ENCODE measurements at regions not wholly inside any gene's neighbourhood (a gene's known extent, or its start where the extent isn't known, plus 50 kb on each side); places are given as distances from the start of the nearest gene placed in this dataset.
"Not testable (repeated sequence)": the region's sequence is repeated elsewhere in the genome, so short reads cannot be mapped to it uniquely, and the experiment has no call there.

GRCh38 chr10:118882741-118883140, 128.0 kb upstream of the CACUL1 start:
- no peaks in the 10 kb centered on the region for H3K4me1 ChIP-seq (ENCODE audit: control insufficient read depth, extremely low read depth, insufficient read depth, low read length)
- H3K4me2 ChIP-seq (ENCODE audit: control insufficient read depth, extremely low read depth, insufficient read depth, low read depth, low read length), result no peak overlapping the region
- no peaks in the 10 kb centered on the region for H4K20me1 ChIP-seq (ENCODE audit: control insufficient read depth, extremely low read depth, insufficient read depth, low read length)
- no peak overlapping the region for H3K9ac ChIP-seq (ENCODE audit: control insufficient read depth, extremely low read depth, insufficient read depth, low read length)
- H3K9me1 ChIP-seq (ENCODE audit: control insufficient read depth, extremely low read depth, insufficient read depth, low read length), result no peaks in the 10 kb centered on the region
- dilution Hi-C loops (cut with MboI; ENCODE audit: extremely low pct_ligation_motif_present, low sequenced_read_pairs), result no loop called here
- H3K27ac ChIP-seq (ENCODE audit: control insufficient read depth, insufficient read depth, low read length), result no peak overlapping the region
- H3K4me3 ChIP-seq (ENCODE audit: control insufficient read depth in 2 of 3, extremely low read depth in 1 of 3, insufficient read depth in 2 of 3, low read depth in 1 of 3, low read length in 3 of 3), result no peak overlapping the region
- no peaks in the 10 kb centered on the region for H3K36me3 ChIP-seq (ENCODE audit: control insufficient read depth in 2 of 2, extremely low read depth in 1 of 2, insufficient read depth in 2 of 2, low read length in 2 of 2)
- H3K27me3 ChIP-seq (ENCODE audit: control insufficient read depth, extremely low read depth, insufficient read depth, low read length), result peaks cover 3% of the 10 kb centered on the region
- no peak overlapping the region for H2AFZ ChIP-seq (ENCODE audit: control insufficient read depth, low read length)
- DNase-seq (ENCODE audit: low read depth, low spot score), result no peak
- H3K9me3 ChIP-seq (ENCODE audit: control insufficient read depth, low read depth, low read length), result no peaks in the 10 kb centered on the region
- no peak for FAIRE-seq
- no peaks in the 10 kb centered on the region for H3K79me2 ChIP-seq (ENCODE audit: control insufficient read depth, insufficient read depth, low read length)
- TF ChIP-seq EZH2 (IDR thresholded peaks at IDR 0.05; ENCODE audit: low read length) (no peak), CTCF (optimal IDR thresholded peaks at IDR 0.05 in 1 of 3, IDR thresholded peaks at IDR 0.05 in 1 of 3, conservative IDR thresholded peaks at IDR 0.05 in 1 of 3; ENCODE audit: extremely low read depth in 1 of 3, insufficient read depth in 2 of 3, low read length in 3 of 3) (no peak)

DNA sequence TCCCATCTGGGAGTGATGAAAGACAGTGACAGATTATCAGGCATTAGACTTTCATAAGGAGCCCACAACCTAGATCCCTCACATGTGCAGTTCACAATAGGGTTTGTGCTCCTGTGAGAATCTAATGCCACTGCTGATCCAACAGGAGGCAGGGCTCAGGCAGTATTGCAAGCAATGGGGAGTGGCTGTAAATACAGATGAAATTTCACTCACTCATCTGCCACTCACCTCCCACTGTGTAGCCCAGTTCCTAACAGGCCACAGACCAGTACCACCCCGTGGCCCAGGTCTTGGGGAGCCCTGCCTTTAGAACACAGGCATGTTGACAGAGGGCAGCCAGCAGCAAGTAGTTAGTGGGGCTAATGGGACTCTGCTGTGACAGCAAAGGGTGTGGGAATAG, 137.3 kb upstream of the NANOS1 start:
- no peak overlapping the region for H3K9ac ChIP-seq (ENCODE audit: control insufficient read depth, extremely low read depth, insufficient read depth, low read length)
- H3K36me3 ChIP-seq (ENCODE audit: control insufficient read depth in 2 of 2, extremely low read depth in 1 of 2, insufficient read depth in 2 of 2, low read length in 2 of 2), result no peaks in the 10 kb centered on the region
- H3K27me3 ChIP-seq (ENCODE audit: control insufficient read depth, extremely low read depth, insufficient read depth, low read length), result peaks cover 3% of the 10 kb centered on the region
- no peak overlapping the region for H3K4me3 ChIP-seq (ENCODE audit: control insufficient read depth in 2 of 3, extremely low read depth in 1 of 3, insufficient read depth in 2 of 3, low read depth in 1 of 3, low read length in 3 of 3)
- H3K9me3 ChIP-seq (ENCODE audit: control insufficient read depth, low read depth, low read length), result no peaks in the 10 kb centered on the region
- H3K4me1 ChIP-seq (ENCODE audit: control insufficient read depth, extremely low read depth, insufficient read depth, low read length), result no peaks in the 10 kb centered on the region
- H3K79me2 ChIP-seq (ENCODE audit: control insufficient read depth, insufficient read depth, low read length), result no peaks in the 10 kb centered on the region
- no peak for DNase-seq (ENCODE audit: low read depth, low spot score)
- H3K4me2 ChIP-seq (ENCODE audit: control insufficient read depth, extremely low read depth, insufficient read depth, low read depth, low read length), result no peak overlapping the region
- no peak overlapping the region for H3K27ac ChIP-seq (ENCODE audit: control insufficient read depth, insufficient read depth, low read length)
- H2AFZ ChIP-seq (ENCODE audit: control insufficient read depth, low read length), result no peak overlapping the region
- FAIRE-seq, result no peak
- no peaks in the 10 kb centered on the region for H3K9me1 ChIP-seq (ENCODE audit: control insufficient read depth, extremely low read depth, insufficient read depth, low read length)
- TF ChIP-seq CTCF (optimal IDR thresholded peaks at IDR 0.05 in 1 of 3, IDR thresholded peaks at IDR 0.05 in 1 of 3, conservative IDR thresholded peaks at IDR 0.05 in 1 of 3; ENCODE audit: extremely low read depth in 1 of 3, insufficient read depth in 2 of 3, low read length in 3 of 3) (no peak), EZH2 (IDR thresholded peaks at IDR 0.05; ENCODE audit: low read length) (no peak)
- H4K20me1 ChIP-seq (ENCODE audit: control insufficient read depth, extremely low read depth, insufficient read depth, low read length), result no peaks in the 10 kb centered on the region
- dilution Hi-C loops (cut with MboI; ENCODE audit: extremely low pct_ligation_motif_present, low sequenced_read_pairs), result no loop called here

- H3K36me3 ChIP-seq (ENCODE audit: control insufficient read depth in 2 of 2, extremely low read depth in 1 of 2, insufficient read depth in 2 of 2, low read length in 2 of 2); H3K9me3 ChIP-seq (ENCODE audit: control insufficient read depth, low read depth, low read length); H2AFZ ChIP-seq (ENCODE audit: control insufficient read depth, low read length); H3K9ac ChIP-seq (ENCODE audit: control insufficient read depth, extremely low read depth, insufficient read depth, low read length); dilution Hi-C loops (cut with MboI; ENCODE audit: extremely low pct_ligation_motif_present, low sequenced_read_pairs); H3K27ac ChIP-seq (ENCODE audit: control insufficient read depth, insufficient read depth, low read length); H4K20me1 ChIP-seq (ENCODE audit: control insufficient read depth, extremely low read depth, insufficient read depth, low read length); H3K4me2 ChIP-seq (ENCODE audit: control insufficient read depth, extremely low read depth, insufficient read depth, low read depth, low read length); H3K27me3 ChIP-seq (ENCODE audit: control insufficient read depth, extremely low read depth, insufficient read depth, low read length); H3K4me1 ChIP-seq (ENCODE audit: control insufficient read depth, extremely low read depth, insufficient read depth, low read length); FAIRE-seq; DNase-seq (ENCODE audit: low read depth, low spot score); H3K9me1 ChIP-seq (ENCODE audit: control insufficient read depth, extremely low read depth, insufficient read depth, low read length); H3K79me2 ChIP-seq (ENCODE audit: control insufficient read depth, insufficient read depth, low read length); H3K4me3 ChIP-seq (ENCODE audit: control insufficient read depth in 2 of 3, extremely low read depth in 1 of 3, insufficient read depth in 2 of 3, low read depth in 1 of 3, low read length in 3 of 3): not testable (repeated sequence)
Observed at GRCh38 chr10:118894891-118895290, 134.6 kb upstream of the NANOS1 start.

Data from keratinocyte (primary cell).